DMS79 treated with DMSO at 0.1 percent for 48 hours (cell line): ENCODE measurements at regions not wholly inside any gene's neighbourhood (a gene's known extent, or its start where the extent isn't known, plus 50 kb on each side); places are given as distances from the start of the nearest gene placed in this dataset.

ENCODE experiments used
- DNase-seq: peaks from one replicate; lab custom pipeline; 2025; lab: John Stamatoyannopoulos, UW

- no peak for DNase-seq
These were observed 621.7 kb downstream of the ZPLD1 start for GRCh38 chr3:103056542-103056941.

- no peak for DNase-seq
These were observed 622.2 kb downstream of the ZPLD1 start for GRCh38 chr3:103057003-103057402.

GRCh38 chr3:103057487-103057886 lies 622.7 kb downstream of the ZPLD1 start:
- DNase-seq, result no peak

- no peak for DNase-seq
These were observed 624.6 kb downstream of the ZPLD1 start for GRCh38 chr3:103059432-103059831.

GRCh38 chr3:103060242-103060641 lies 625.4 kb downstream of the ZPLD1 start:
- no peak for DNase-seq

- DNase-seq, result no peak
These were observed 633.1 kb downstream of the ZPLD1 start for GRCh38 chr3:103067963-103068362.

- DNase-seq, result no peak
These were observed 640.5 kb downstream of the ZPLD1 start for GRCh38 chr3:103075282-103075681.

- DNase-seq, result no peak
These were observed 643.1 kb downstream of the ZPLD1 start for GRCh38 chr3:103077910-103078309.

- no peak for DNase-seq
These were observed 647.7 kb downstream of the ZPLD1 start for GRCh38 chr3:103082501-103082900.

- DNase-seq, result no peak
These were observed 649.2 kb downstream of the ZPLD1 start for GRCh38 chr3:103083848-103084631.

GRCh38 chr3:103085465-103085864 lies 650.6 kb downstream of the ZPLD1 start:
- DNase-seq, result no peak

GRCh38 chr3:103089758-103090157 lies 654.9 kb downstream of the ZPLD1 start:
- DNase-seq, result no peak

GRCh38 chr3:103105206-103105605 lies 670.4 kb downstream of the ZPLD1 start:
- DNase-seq, result no peak

GRCh38 chr3:103112273-103112672 lies 677.5 kb downstream of the ZPLD1 start:
- DNase-seq, result peak; percentile 30

GRCh38 chr3:103126115-103126514 lies 691.3 kb downstream of the ZPLD1 start:
- no peak for DNase-seq

- DNase-seq, result no peak
These were observed 692.3 kb downstream of the ZPLD1 start for GRCh38 chr3:103127098-103127630.

GRCh38 chr3:103127737-103128136 lies 692.9 kb downstream of the ZPLD1 start:
- no peak for DNase-seq

- DNase-seq, result no peak
These were observed 699.4 kb downstream of the ZPLD1 start for GRCh38 chr3:103134023-103134724.

- no peak for DNase-seq
These were observed 701.8 kb downstream of the ZPLD1 start for GRCh38 chr3:103136621-103137020.

GRCh38 chr3:103137830-103138229 lies 703.0 kb downstream of the ZPLD1 start:
- DNase-seq, result no peak

GRCh38 chr3:103158183-103158582 lies 723.4 kb downstream of the ZPLD1 start:
- no peak for DNase-seq

- no peak for DNase-seq
These were observed 732.1 kb downstream of the ZPLD1 start for GRCh38 chr3:103166890-103167289.

GRCh38 chr3:103167850-103168249 lies 733.0 kb downstream of the ZPLD1 start:
- DNase-seq, result no peak
